Stomach (tissue), 4 donors: ENCODE measurements at regions not wholly inside any gene's neighbourhood (a gene's known extent, or its start where the extent isn't known, plus 50 kb on each side); places are given as distances from the start of the nearest gene placed in this dataset.

Source experiments
- EP300 ChIP-seq: sonication (generic); formaldehyde crosslinking; IDR thresholded peaks from one replicate; pipeline ENCODE4 v1.6.1; 2017; ENCODE audit warnings: antibody characterized with exemption
- POLR2A ChIP-seq, 4 donors: fragments of 450-650 bp; IDR thresholded peaks; one replicate each; pipeline ENCODE4 v1.6.1; 2016; ENCODE audit warnings: antibody characterized with exemption in 4 of 4, control low read depth in 2 of 4, mild to moderate bottlenecking in 1 of 4, moderate library complexity in 1 of 4
- TF ChIP-seq, protein P1 (sequence below), 7 experiments: fragments of 450-650 bp in 4 of 7; fragments of 200-600 bp in 3 of 7; sonication (generic) in 3 of 7; IDR thresholded peaks; one replicate each; pipeline ENCODE4 v1.5.1; 2016 to 2019; ENCODE audit warnings: antibody characterized with exemption in 7 of 7, control low read depth in 2 of 7, mild to moderate bottlenecking in 1 of 7

DNA sequence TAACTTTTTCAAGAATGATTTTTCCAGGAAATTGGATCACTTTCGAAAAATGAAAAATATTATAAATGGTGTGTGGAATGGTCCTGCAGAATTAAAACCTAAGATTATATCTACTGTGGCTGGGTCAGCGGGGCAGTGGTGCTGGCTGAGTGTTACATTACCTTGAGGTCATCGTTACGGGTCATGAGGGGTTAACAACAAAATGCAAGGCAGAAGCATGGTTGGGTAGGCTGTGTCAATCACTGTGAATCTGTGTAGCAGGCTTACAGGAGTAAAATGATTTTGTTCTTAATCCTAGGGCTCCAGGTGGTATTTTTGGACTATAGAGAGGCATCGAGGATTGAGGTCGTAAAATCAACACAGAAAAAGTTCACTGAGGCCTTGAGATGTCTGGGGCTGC lies 105.2 kb upstream of the AMOT start:
- no peak for TF ChIP-seq POLR2A (IDR thresholded peaks at IDR 0.05)
- TF ChIP-seq, protein P1, sequence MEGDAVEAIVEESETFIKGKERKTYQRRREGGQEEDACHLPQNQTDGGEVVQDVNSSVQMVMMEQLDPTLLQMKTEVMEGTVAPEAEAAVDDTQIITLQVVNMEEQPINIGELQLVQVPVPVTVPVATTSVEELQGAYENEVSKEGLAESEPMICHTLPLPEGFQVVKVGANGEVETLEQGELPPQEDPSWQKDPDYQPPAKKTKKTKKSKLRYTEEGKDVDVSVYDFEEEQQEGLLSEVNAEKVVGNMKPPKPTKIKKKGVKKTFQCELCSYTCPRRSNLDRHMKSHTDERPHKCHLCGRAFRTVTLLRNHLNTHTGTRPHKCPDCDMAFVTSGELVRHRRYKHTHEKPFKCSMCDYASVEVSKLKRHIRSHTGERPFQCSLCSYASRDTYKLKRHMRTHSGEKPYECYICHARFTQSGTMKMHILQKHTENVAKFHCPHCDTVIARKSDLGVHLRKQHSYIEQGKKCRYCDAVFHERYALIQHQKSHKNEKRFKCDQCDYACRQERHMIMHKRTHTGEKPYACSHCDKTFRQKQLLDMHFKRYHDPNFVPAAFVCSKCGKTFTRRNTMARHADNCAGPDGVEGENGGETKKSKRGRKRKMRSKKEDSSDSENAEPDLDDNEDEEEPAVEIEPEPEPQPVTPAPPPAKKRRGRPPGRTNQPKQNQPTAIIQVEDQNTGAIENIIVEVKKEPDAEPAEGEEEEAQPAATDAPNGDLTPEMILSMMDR (IDR thresholded peaks at IDR 0.05): no peak
- no peak for TF ChIP-seq EP300
